ENCODE measurements at regions not wholly inside any gene's neighbourhood (a gene's known extent, or its start where the extent isn't known, plus 50 kb on each side); places are given as distances from the start of the nearest gene placed in this dataset.

DNA sequence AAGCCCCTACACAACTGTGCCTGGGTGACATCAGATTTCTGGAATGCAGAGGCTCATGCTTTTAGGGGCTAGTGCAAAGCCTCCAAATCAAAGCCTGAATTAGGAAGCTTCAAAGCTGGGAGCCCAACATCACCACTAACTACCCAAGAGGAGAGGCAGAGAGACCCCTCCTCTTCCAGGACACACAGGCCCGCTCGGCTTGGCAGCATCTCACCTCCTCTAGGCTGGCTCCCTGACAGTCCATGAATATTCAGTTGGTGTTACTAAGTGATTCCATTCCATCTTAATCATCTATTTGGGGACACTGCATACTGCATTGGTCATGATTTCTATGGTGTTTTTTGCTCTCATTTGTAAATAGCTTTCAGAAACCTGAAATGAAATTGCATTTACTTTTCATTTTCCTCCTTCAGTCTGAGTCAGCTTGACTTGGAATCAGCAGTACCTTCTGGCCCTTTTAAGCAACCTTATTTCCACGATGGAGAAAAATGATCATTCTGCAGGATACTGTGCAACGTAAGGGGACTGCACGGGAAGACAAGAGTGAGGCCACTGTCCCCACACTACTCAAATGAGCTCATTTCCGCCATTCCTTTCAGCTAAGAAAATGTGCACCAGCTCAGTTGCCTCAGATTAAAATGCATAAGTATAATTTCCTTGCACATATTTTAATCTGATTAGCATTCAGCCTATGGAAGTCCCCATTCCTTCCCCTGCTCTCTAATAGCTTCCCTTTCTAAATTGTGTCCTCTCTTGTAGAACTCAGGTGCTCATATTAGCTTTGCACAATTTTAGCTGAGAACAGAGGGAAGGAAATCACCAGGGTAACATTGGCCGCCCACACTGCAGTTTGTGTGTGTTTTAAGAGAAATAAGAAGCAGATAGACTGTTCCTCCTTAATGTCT is 219.9 kb downstream of the RFC3 start:
- in situ Hi-C loops (cut with HindIII; ENCODE audit: low sequenced_read_pairs) = no loop called here

- in situ Hi-C loops (cut with HindIII; ENCODE audit: low sequenced_read_pairs) = no loop called here
Measured at GRCh38 chr13:34038541-34039068, 220.7 kb downstream of the RFC3 start.

- in situ Hi-C loops (cut with HindIII; ENCODE audit: low sequenced_read_pairs) = no loop called here
Measured at GRCh38 chr13:34039678-34040077, 221.7 kb downstream of the RFC3 start.

GRCh38 chr13:34040863-34041262 is 222.9 kb downstream of the RFC3 start:
- in situ Hi-C loops (cut with HindIII; ENCODE audit: low sequenced_read_pairs) = no loop called here

- in situ Hi-C loops (cut with HindIII; ENCODE audit: low sequenced_read_pairs) = no loop called here
Measured at GRCh38 chr13:34044041-34044440, 226.1 kb downstream of the RFC3 start.

GRCh38 chr13:34044660-34045080 is 226.7 kb downstream of the RFC3 start:
- in situ Hi-C loops (cut with HindIII; ENCODE audit: low sequenced_read_pairs) = no loop called here

DNA sequence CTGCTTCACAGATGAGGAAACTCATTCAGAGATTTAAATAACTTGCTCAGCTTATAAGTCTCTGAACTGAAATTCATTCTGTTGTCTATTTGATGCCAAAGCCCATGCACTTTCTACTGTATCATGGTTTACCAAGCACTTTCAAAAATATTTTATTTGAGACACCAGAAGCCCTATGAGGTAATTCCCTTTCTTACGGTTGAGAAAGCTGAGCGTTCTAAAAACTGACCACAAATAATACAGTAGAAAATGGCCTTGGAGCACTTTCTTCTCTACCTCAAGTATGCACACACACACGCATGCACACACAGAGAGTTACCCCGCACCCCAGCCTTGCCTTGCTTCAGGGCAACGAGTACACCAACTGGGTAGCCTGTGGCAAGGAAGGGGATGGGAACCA is 228.5 kb downstream of the RFC3 start:
- in situ Hi-C loops (cut with HindIII; ENCODE audit: low sequenced_read_pairs) = no loop called here

GRCh38 chr13:34048652-34049051 is 230.7 kb downstream of the RFC3 start:
- in situ Hi-C loops (cut with HindIII; ENCODE audit: low sequenced_read_pairs) = no loop called here

DNA sequence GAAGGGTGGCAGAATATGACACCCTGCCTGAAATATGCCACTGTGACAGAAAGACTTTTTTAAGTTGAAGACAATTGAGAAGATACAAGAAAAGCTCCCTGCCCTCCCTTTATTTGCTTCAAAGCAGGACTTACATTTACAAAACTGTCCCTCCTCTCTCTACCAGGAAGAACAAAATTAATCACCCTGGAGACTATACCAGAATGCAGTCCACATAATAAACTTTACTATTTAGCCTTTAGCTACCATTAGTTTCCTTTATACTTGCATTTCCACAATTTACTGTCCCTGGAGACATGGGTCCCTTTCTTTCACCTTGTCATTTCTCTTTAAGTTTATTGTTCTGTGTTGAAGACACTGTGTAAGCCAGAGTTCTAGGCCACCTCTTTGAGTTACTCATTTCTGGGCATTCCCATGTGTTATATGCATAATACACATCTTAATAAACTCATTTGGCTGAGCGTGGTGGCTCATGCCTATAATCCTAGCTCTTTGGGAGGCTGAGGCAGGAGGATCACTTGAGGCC is 238.8 kb downstream of the RFC3 start:
- in situ Hi-C loops (cut with HindIII; ENCODE audit: low sequenced_read_pairs) = no loop called here

- in situ Hi-C loops (cut with HindIII; ENCODE audit: low sequenced_read_pairs) = no loop called here
Measured at GRCh38 chr13:34064456-34065205, 246.7 kb downstream of the RFC3 start.

GRCh38 chr13:34065928-34066327 is 248.0 kb downstream of the RFC3 start:
- in situ Hi-C loops (cut with HindIII; ENCODE audit: low sequenced_read_pairs) = no loop called here

GRCh38 chr13:34066344-34066743 is 248.4 kb downstream of the RFC3 start:
- in situ Hi-C loops (cut with HindIII; ENCODE audit: low sequenced_read_pairs) = no loop called here

GRCh38 chr13:34070006-34070405 is 252.1 kb downstream of the RFC3 start:
- in situ Hi-C loops (cut with HindIII; ENCODE audit: low sequenced_read_pairs) = no loop called here

- in situ Hi-C loops (cut with HindIII; ENCODE audit: low sequenced_read_pairs) = no loop called here
Measured at GRCh38 chr13:34070544-34071303, 252.8 kb downstream of the RFC3 start.

GRCh38 chr13:34076319-34076718 is 258.4 kb downstream of the RFC3 start:
- in situ Hi-C loops (cut with HindIII; ENCODE audit: low sequenced_read_pairs) = no loop called here

DNA sequence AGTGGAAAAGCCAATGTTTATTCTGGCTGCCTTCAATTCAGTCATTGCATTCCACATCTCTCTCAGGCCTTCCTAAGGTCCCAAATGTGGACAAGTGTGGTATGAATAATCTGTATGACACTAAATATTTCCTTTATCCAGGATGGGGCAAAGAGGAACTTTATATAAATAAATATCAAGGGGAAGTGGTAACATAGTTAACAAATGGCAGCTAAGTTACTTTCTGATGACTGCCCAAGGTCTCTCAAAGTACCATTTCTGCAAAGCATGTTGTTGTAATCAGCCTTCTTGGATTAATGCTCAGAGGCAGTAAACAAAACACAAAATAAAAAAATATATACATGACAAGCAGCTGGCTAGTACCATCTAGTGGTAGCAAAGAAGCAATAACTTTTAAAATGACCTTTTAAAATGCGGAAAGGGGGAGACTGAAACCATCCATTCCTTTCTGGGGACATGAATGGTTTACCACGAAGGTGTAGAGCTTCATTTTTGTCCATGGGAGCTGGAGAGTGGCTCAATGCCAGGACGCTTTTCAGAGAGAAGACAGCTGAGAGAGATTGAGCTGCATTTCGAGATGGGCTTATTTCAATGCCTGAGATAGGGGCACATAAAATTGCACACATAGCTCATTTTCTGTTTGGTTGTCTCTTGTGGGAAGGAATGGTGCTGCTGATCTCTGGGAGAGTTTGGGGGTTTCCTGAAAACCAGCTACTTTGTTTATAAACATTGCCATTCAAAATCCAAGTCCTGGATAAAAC is 259.2 kb downstream of the RFC3 start:
- in situ Hi-C loops (cut with HindIII; ENCODE audit: low sequenced_read_pairs) = no loop called here

DNA sequence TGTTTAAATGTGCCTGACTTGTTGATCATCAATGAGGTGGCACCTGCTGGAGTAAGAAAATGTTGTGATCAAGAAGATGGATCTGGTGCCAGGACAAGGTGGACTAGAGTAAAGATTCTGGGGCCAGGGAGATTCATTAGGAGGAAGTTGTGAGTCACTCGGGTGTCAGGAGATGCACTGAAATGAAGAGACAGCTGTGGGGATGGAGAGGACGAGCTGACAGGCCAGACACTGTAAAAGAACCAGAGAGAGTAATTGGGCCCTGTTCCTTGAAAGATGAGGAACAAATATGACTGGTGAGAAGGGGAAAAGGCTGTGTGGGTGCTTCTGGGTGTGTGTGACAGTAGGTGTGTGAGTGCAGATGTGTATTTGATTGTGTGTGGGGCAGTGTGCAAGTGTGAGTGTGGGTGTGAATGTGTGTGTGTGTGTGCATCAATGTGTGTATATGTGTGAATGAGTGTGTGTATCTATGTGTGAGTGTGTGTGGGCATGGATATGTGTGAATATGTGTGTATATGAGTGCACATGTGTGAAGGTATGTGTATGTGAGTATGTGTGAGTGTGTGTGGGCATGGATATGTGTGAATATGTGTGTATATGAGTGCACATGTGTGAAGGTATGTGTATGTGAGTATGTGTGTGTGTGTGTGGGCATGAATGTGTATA is 260.5 kb downstream of the RFC3 start:
- in situ Hi-C loops (cut with HindIII; ENCODE audit: low sequenced_read_pairs) = no loop called here

- in situ Hi-C loops (cut with HindIII; ENCODE audit: low sequenced_read_pairs) = no loop called here
Measured at GRCh38 chr13:34085204-34085603, 267.3 kb downstream of the RFC3 start.

GRCh38 chr13:34086281-34086680 is 268.3 kb downstream of the RFC3 start:
- in situ Hi-C loops (cut with HindIII; ENCODE audit: low sequenced_read_pairs) = no loop called here

DNA sequence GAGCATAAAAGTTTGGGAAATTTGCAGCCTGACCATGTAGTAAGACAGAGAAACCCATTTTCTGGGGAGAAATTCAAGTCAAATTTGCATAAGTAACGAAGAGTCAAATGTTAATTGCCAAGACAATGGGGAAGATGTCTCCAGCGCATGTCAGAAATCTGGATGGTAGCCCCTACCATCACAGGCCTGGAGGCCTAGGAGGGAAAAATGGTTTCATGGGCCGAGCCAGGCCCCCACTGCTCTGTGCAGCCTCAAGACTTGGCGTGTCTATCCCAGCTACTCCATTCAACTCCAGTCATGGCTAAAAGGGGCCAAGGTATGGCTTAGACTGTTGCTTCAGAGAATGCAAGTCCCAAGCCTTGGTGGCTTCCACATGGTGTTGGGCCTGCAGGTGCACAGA is 269.8 kb downstream of the RFC3 start:
- in situ Hi-C loops (cut with HindIII; ENCODE audit: low sequenced_read_pairs) = no loop called here

All from endothelial cell of hepatic sinusoid (primary cell).